A673 (cell line): ENCODE measurements at regions not wholly inside any gene's neighbourhood (a gene's known extent, or its start where the extent isn't known, plus 50 kb on each side); places are given as distances from the start of the nearest gene placed in this dataset.

ENCODE experiments used
- BruUV-seq: library from RNA; stranded (reverse); fragments of 400-500 nt; replicated peaks from 2 replicates; lab custom pipeline; 2021; lab: Mats Ljungman, UMichigan
- CTCF ChIA-PET: fragments of 300-600 bp; sonication (Branson Sonifier 250); formaldehyde crosslinking; loops from one replicate; lab custom pipeline; 2022; ENCODE audit warnings: antibody characterized with exemption; lab: Charles Lee
- POLR2A ChIA-PET: fragments of 300-600 bp; sonication (Branson Sonifier 250); formaldehyde crosslinking; loops from one replicate; lab custom pipeline; 2022; ENCODE audit warnings: antibody characterized with exemption; ENCODE audit not compliant: low non-redundant PET; lab: Charles Lee
- DNase-seq: peaks from one replicate; pipeline ENCODE4 v3.0.0-alpha.2; 2015; ENCODE audit warnings: low spot score
- H3K27ac ChIP-seq: fragments of 200-600 bp; sonication (generic); 2 replicates; pipeline ENCODE4 v1.5.1; 2016; ENCODE audit warnings: mixed run types, low read depth, mild to moderate bottlenecking, mixed read lengths, antibody characterized with exemption, low read length; ENCODE audit not compliant: poor library complexity, severe bottlenecking
- H3K27me3 ChIP-seq: fragments of 200-600 bp; sonication (generic); replicated peaks from 2 replicates; pipeline ENCODE4 v1.6.1; 2017; ENCODE audit warnings: mixed run types, low read depth, mild to moderate bottlenecking, mixed read lengths, antibody characterized with exemption, low read length; ENCODE audit not compliant: insufficient read depth, poor library complexity
- H3K36me3 ChIP-seq: fragments of 200-600 bp; sonication (generic); 2 replicates; pipeline ENCODE4 v1.6.1; 2016; ENCODE audit warnings: mixed run types, mild to moderate bottlenecking, mixed read lengths, antibody characterized with exemption, low read length; ENCODE audit not compliant: insufficient read depth, poor library complexity, severe bottlenecking
- H3K4me1 ChIP-seq: fragments of 200-600 bp; sonication (generic); 2 replicates; pipeline ENCODE4 v1.6.1; 2017; ENCODE audit warnings: mixed run types, mild to moderate bottlenecking, mixed read lengths, antibody characterized with exemption, low read length; ENCODE audit not compliant: insufficient read depth, poor library complexity, severe bottlenecking
- H3K4me3 ChIP-seq: fragments of 200-600 bp; sonication (generic); 2 replicates; pipeline ENCODE4 v1.5.1; 2016; ENCODE audit warnings: low read depth, mixed run types, mild to moderate bottlenecking, mixed read lengths, low read length; ENCODE audit not compliant: poor library complexity, severe bottlenecking
- H3K9me3 ChIP-seq: fragments of 200-600 bp; sonication (generic); 2 replicates; pipeline ENCODE4 v1.6.1; 2016; ENCODE audit warnings: mixed run types, low read depth, mild to moderate bottlenecking, mixed read lengths, antibody characterized with exemption, low read length; ENCODE audit not compliant: poor library complexity, severe bottlenecking
- EZH2 ChIP-seq: fragments of 200-600 bp; sonication (generic); IDR thresholded peaks from 2 replicates; pipeline ENCODE4 v1.6.1; 2017; ENCODE audit warnings: borderline replicate concordance, low read depth, mild to moderate bottlenecking, mixed read lengths, antibody characterized with exemption, low read length; ENCODE audit not compliant: poor library complexity, severe bottlenecking
- intact Hi-C: fragments of 100-400 bp; cut with micrococcal nuclease; formaldehyde crosslinking; loops from one replicate; pipeline ENCODE4 v1.10.0; 2022; ENCODE audit not compliant: unreplicated experiment
- TF ChIP-seq, protein P1 (sequence below): fragments of 300-800, 200-600 bp; sonication (generic); conservative IDR thresholded peaks from 2 replicates; pipeline ENCODE4 v1.5.1; 2017; ENCODE audit warnings: low read depth, mild to moderate bottlenecking, antibody characterized with exemption, low read length, moderate library complexity, mixed read lengths

DNA sequence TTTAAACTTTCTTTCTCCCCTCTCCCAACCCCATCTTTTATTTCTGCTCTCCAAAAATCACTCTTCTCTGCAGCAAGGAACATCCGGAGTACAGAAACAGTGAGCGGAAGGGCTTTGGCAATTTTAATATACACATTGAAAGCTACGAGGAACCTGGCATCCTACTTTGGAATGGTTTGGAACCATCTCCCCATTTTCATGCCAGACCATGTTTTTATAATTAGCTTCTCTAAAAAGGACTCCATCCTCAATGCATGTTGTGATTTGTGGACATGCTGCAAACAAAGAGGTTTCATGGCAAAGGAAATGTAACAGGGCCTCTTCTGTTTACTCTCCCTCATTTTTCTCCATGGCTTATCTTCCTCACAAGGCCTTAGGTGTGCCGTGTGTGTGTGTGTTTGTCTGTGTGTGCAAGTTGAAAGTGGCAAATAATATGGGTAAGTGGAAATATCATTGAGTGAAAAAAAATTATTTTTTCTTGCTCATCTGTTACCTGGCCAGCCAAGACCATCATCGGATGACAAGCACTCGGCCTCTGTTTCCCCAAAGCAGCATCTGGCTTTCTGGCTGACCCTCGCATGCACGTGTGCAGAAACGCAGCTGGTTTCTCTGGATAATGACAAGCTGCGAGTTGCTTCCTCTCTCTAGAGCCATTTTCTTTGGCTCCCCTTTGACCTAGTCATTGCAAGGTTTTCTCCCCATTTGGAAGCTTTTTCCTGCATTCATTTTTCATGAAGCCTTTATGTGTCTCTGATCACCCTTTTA, 585.0 kb downstream of the TMEM114 start:
- Histone ChIP-seq H3K9me3 (no peaks in the 10 kb centered on the region), H3K27me3 (no peaks in the 10 kb centered on the region), H3K4me1 (no peaks in the 10 kb centered on the region), H3K27ac (no peak overlapping the region), H3K4me3 (no peak overlapping the region), H3K36me3 (no peaks in the 10 kb centered on the region)
- BruUV-seq, result no TSS peak
- CTCF ChIA-PET, result no interaction called here
- POLR2A ChIA-PET, result no interaction called here
- no peak for TF ChIP-seq EZH2
- DNase-seq, result no peak
- intact Hi-C loops, result no loop called here

DNA sequence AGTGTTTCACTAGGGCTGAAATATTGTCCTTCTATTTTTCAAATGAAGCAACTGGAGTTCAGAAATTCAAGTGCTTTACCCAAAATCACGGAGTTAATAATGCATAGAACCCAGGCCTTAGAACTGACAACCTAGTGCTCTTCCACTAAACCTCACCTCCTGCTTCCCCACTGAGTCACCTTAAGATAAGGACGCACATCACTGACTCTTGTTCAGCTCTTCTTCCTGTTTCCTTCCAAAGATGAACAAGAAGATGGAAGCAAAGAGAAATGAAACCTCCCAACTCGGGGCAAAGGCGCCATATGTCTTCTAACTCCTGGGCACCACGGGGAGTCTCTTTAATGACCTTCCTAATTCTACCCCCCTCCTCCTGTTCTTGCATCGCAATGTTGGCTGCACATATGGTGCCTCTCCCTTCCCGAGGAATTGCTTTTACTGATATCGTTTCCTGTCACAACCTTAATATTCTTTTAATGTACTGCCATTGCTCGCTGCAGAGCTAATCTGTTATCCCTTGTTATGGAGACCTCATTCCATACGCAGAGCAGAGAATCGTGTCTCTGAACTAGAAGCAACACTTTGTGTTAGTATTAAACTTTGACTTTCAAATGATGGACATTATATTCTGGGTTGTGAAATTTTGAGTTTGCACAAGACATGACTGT, 591.4 kb downstream of the TMEM114 start:
- TF ChIP-seq, protein P1, sequence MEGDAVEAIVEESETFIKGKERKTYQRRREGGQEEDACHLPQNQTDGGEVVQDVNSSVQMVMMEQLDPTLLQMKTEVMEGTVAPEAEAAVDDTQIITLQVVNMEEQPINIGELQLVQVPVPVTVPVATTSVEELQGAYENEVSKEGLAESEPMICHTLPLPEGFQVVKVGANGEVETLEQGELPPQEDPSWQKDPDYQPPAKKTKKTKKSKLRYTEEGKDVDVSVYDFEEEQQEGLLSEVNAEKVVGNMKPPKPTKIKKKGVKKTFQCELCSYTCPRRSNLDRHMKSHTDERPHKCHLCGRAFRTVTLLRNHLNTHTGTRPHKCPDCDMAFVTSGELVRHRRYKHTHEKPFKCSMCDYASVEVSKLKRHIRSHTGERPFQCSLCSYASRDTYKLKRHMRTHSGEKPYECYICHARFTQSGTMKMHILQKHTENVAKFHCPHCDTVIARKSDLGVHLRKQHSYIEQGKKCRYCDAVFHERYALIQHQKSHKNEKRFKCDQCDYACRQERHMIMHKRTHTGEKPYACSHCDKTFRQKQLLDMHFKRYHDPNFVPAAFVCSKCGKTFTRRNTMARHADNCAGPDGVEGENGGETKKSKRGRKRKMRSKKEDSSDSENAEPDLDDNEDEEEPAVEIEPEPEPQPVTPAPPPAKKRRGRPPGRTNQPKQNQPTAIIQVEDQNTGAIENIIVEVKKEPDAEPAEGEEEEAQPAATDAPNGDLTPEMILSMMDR, result no peak
- TF ChIP-seq EZH2, result no peak
- ChIA-PET POLR2A (no interaction called here), CTCF (no interaction called here)
- H3K4me1 ChIP-seq, result no peaks in the 10 kb centered on the region
- H3K4me3 ChIP-seq, result no peak overlapping the region
- peaks cover 3% of the 10 kb centered on the region for H3K9me3 ChIP-seq
- intact Hi-C loops, result no loop called here
- H3K27ac ChIP-seq, result no peak overlapping the region
- H3K36me3 ChIP-seq, result no peaks in the 10 kb centered on the region
- no TSS peak for BruUV-seq
- DNase-seq, result no peak
- no peaks in the 10 kb centered on the region for H3K27me3 ChIP-seq

DNA sequence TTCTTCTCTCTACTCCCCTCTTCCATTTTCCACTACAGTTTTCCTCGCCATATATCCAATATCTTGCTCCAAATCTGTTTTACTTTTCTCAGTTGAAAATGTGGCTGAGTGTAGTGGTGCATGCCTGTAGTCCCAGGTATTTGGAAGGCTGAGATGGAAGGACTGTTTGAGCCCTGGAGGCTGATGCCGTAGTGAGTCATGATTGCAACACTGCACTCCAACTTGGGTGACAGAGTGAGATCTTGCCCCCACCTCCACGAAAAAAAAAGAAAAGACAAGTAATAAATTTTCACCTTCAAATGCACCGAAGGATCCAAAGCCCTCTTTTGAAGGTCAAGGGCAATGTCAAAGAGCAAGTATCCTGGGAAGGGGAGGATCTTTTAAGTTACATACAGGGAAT, 592.3 kb downstream of the TMEM114 start:
- no peak overlapping the region for H3K4me3 ChIP-seq
- no peak for TF ChIP-seq EZH2
- TF ChIP-seq, protein P1, result no peak
- H3K27ac ChIP-seq, result no peak overlapping the region
- intact Hi-C loops, result no loop called here
- no peaks in the 10 kb centered on the region for H3K27me3 ChIP-seq
- peaks cover 3% of the 10 kb centered on the region for H3K9me3 ChIP-seq
- POLR2A ChIA-PET, result no interaction called here
- CTCF ChIA-PET, result no interaction called here
- H3K4me1 ChIP-seq, result no peaks in the 10 kb centered on the region
- no TSS peak for BruUV-seq
- no peaks in the 10 kb centered on the region for H3K36me3 ChIP-seq
- DNase-seq, result no peak
